Mesendoderm (in vitro differentiated cells): ENCODE measurements at regions not wholly inside any gene's neighbourhood (a gene's known extent, or its start where the extent isn't known, plus 50 kb on each side); places are given as distances from the start of the nearest gene placed in this dataset.
"Not testable (repeated sequence)": the region's sequence is repeated elsewhere in the genome, so short reads cannot be mapped to it uniquely, and the experiment has no call there.

Experiments
- DNase-seq: peaks from one replicate; pipeline ENCODE4 v3.0.0; 2013
- H2AK5ac ChIP-seq: 2 replicates; pipeline ENCODE4 v1.6.1; 2013; ENCODE audit warnings: low read length, inconsistent platforms
- H2BK120ac ChIP-seq: 2 replicates; pipeline ENCODE4 v1.6.1; 2013; ENCODE audit warnings: low read depth, mild to moderate bottlenecking, low read length, moderate library complexity, mixed read lengths
- H2BK15ac ChIP-seq: replicated peaks from 2 replicates; pipeline ENCODE4 v1.6.1; 2013; ENCODE audit warnings: low read depth, mild to moderate bottlenecking, moderate library complexity
- H2BK5ac ChIP-seq: 2 replicates; pipeline ENCODE4 v1.6.1; 2013; ENCODE audit warnings: low read length, inconsistent platforms
- H3K18ac ChIP-seq: 2 replicates; pipeline ENCODE4 v1.6.1; 2013; ENCODE audit warnings: mild to moderate bottlenecking, low read length, mixed read lengths
- H3K23ac ChIP-seq: one replicate; pipeline ENCODE4 v1.6.1; 2013; ENCODE audit warnings: low read length
- H3K27ac ChIP-seq: 2 replicates; pipeline ENCODE4 v1.5.1; 2013; ENCODE audit warnings: low read depth, mild to moderate bottlenecking, inconsistent platforms, low read length, moderate library complexity
- H3K27me3 ChIP-seq: 2 replicates; pipeline ENCODE4 v1.6.1; 2013; ENCODE audit warnings: low read length, control low read depth, mild to moderate bottlenecking, inconsistent platforms; ENCODE audit not compliant: insufficient read depth, poor library complexity
- H3K36me3 ChIP-seq: 2 replicates; pipeline ENCODE4 v1.6.1; 2013; ENCODE audit warnings: low read length, inconsistent platforms; ENCODE audit not compliant: control insufficient read depth, insufficient read depth
- H3K4ac ChIP-seq: one replicate; pipeline ENCODE4 v1.6.1; 2013; ENCODE audit warnings: low read depth, mild to moderate bottlenecking, low read length, moderate library complexity
- H3K4me1 ChIP-seq: 2 replicates; pipeline ENCODE4 v1.6.1; 2013; ENCODE audit warnings: low read depth, low read length, inconsistent platforms; ENCODE audit not compliant: control insufficient read depth
- H3K4me2 ChIP-seq: 2 replicates; pipeline ENCODE4 v1.6.1; 2013; ENCODE audit warnings: low read length
- H3K4me3 ChIP-seq: 2 replicates; pipeline ENCODE4 v1.5.1; 2013; ENCODE audit warnings: mild to moderate bottlenecking, low read length
- H3K56ac ChIP-seq: one replicate; pipeline ENCODE4 v1.6.1; 2013; ENCODE audit warnings: low read length
- H3K79me1 ChIP-seq: 2 replicates; pipeline ENCODE4 v1.6.1; 2013; ENCODE audit warnings: low read length, inconsistent platforms
- H3K79me2 ChIP-seq: 2 replicates; pipeline ENCODE4 v1.6.1; 2013; ENCODE audit warnings: mild to moderate bottlenecking, low read length; ENCODE audit not compliant: control insufficient read depth, insufficient read depth
- H3K9ac ChIP-seq: 2 replicates; pipeline ENCODE4 v1.6.1; 2013; ENCODE audit warnings: low read length, inconsistent platforms
- H4K5ac ChIP-seq: one replicate; pipeline ENCODE4 v1.6.1; 2013; ENCODE audit warnings: low read length
- H4K8ac ChIP-seq: one replicate; pipeline ENCODE4 v1.6.1; 2013; ENCODE audit warnings: low read depth, mild to moderate bottlenecking, control low read depth, low read length, moderate library complexity
- WGBS: extraction: QIAGEN DNeasy Blood & Tissue Kit; methylation state at CpG from one replicate; pipeline ENCODE4 v1.1.7; 2013; ENCODE audit warnings: low lambda C conversion rate, missing lambda C conversion rate; ENCODE audit not compliant: insufficient coverage; ENCODE audit errors: extremely low coverage; 5-methylcytosine and 5-hydroxymethylcytosine counted together

DNA sequence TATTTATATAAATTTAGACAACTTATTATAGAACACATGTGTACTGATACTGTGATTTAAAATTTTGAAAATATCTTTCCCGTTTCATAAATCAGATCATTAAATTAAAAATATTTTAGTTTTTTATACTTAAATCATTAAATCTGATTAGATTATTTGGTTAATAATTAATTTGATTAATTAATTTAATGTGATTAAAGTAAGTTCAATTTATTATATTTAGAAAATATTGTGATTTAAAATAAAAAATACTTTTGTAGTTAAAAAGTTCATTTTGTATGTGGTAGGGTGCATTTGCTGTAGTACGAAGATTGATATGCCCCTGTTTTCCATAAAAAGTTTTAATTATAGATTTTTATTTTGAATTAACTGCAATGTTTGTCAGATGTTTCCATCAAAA is 1323.4 kb downstream of the RAPGEF2 start:
- no peak overlapping the region for H3K18ac ChIP-seq
- H2BK5ac ChIP-seq = no peak overlapping the region
- H3K4me3 ChIP-seq = no peak overlapping the region
- H3K79me2 ChIP-seq = no peaks in the 10 kb centered on the region
- H3K79me1 ChIP-seq = no peaks in the 10 kb centered on the region
- no peak overlapping the region for H4K8ac ChIP-seq
- no peak overlapping the region for H3K4ac ChIP-seq
- H3K9ac ChIP-seq = no peak overlapping the region
- H3K4me2 ChIP-seq = no peak overlapping the region
- H2BK120ac ChIP-seq = no peak overlapping the region
- H3K36me3 ChIP-seq = no peaks in the 10 kb centered on the region
- H2BK15ac ChIP-seq = no peak overlapping the region
- no peak for DNase-seq
- H3K27ac ChIP-seq = no peak overlapping the region
- H3K23ac ChIP-seq = no peak overlapping the region
- no peak overlapping the region for H4K5ac ChIP-seq
- no peak overlapping the region for H2AK5ac ChIP-seq
- no peaks in the 10 kb centered on the region for H3K27me3 ChIP-seq
- WGBS = 100% methylated on average over 1 of the region's 2 CpGs
- no peaks in the 10 kb centered on the region for H3K4me1 ChIP-seq
- no peak overlapping the region for H3K56ac ChIP-seq

- Histone ChIP-seq H3K23ac (peak overlapping the region; percentile 35), H3K9ac (no peak overlapping the region), H4K8ac (no peak overlapping the region), H3K4ac (no peak overlapping the region), H2BK5ac (no peak overlapping the region), H3K4me1 (no peaks in the 10 kb centered on the region), H3K36me3 (no peaks in the 10 kb centered on the region), H3K4me2 (no peak overlapping the region), H2BK15ac (no peak overlapping the region), H3K27me3 (no peaks in the 10 kb centered on the region), H3K18ac (no peak overlapping the region), H2BK120ac (no peak overlapping the region), H4K5ac (no peak overlapping the region), H3K79me1 (no peaks in the 10 kb centered on the region), H3K56ac (no peak overlapping the region), H3K4me3 (no peak overlapping the region), H2AK5ac (no peak overlapping the region), H3K27ac (no peak overlapping the region), H3K79me2 (no peaks in the 10 kb centered on the region)
- no peak for DNase-seq
- WGBS = no CpG with 5 or more reads among the region's 3 CpGs
Observed at GRCh38 chr4:160450876-160451275, 1348.0 kb downstream of the RAPGEF2 start.

GRCh38 chr4:160481696-160482690 is 1379.1 kb downstream of the RAPGEF2 start:
- H3K4me2 ChIP-seq, H3K79me1 ChIP-seq, H3K27me3 ChIP-seq, H3K4me1 ChIP-seq, H2BK5ac ChIP-seq, H2BK120ac ChIP-seq, H3K4ac ChIP-seq, H3K27ac ChIP-seq, H4K5ac ChIP-seq, H3K79me2 ChIP-seq, H2BK15ac ChIP-seq, H4K8ac ChIP-seq, H3K36me3 ChIP-seq, H3K23ac ChIP-seq, H3K18ac ChIP-seq, DNase-seq, H3K4me3 ChIP-seq, H3K9ac ChIP-seq, H2AK5ac ChIP-seq, H3K56ac ChIP-seq: not testable (repeated sequence)
- no CpG with 5 or more reads among the region's 39 CpGs for WGBS

- H2BK15ac ChIP-seq = no peak overlapping the region
- H2BK120ac ChIP-seq = no peak overlapping the region
- no peak overlapping the region for H3K18ac ChIP-seq
- H3K36me3 ChIP-seq = no peaks in the 10 kb centered on the region
- no peaks in the 10 kb centered on the region for H3K27me3 ChIP-seq
- no peaks in the 10 kb centered on the region for H3K79me1 ChIP-seq
- H3K4me2 ChIP-seq = no peak overlapping the region
- H3K23ac ChIP-seq = no peak overlapping the region
- H3K4me1 ChIP-seq = no peaks in the 10 kb centered on the region
- no peak overlapping the region for H4K8ac ChIP-seq
- no peak overlapping the region for H3K4me3 ChIP-seq
- no peak overlapping the region for H3K9ac ChIP-seq
- H3K79me2 ChIP-seq = no peaks in the 10 kb centered on the region
- H3K4ac ChIP-seq = no peak overlapping the region
- H2BK5ac ChIP-seq = no peak overlapping the region
- WGBS = no CpG with 5 or more reads among the region's 1 CpG
- no peak overlapping the region for H3K27ac ChIP-seq
- no peak overlapping the region for H4K5ac ChIP-seq
- no peak for DNase-seq
- no peak overlapping the region for H3K56ac ChIP-seq
- no peak overlapping the region for H2AK5ac ChIP-seq
Observed at GRCh38 chr4:160485071-160485687, 1382.3 kb downstream of the RAPGEF2 start.

DNA sequence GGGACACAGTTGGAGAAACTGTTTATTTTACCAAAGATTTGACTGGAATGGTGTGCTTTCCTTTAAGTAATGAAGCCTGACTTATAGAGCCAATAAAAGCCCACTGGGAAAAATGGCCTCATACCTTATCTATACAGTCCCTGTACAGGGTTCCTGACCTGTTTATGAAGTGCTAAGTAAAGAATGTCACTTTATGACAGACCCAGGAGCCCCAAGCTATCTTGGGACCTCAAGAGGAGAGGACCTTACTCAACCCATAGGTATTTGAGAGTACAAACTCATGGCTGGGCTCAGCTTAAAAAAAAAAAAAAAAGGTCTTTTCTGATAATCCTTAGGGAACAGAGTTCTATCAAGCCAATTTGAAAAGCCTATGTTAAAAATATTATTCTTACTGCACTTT is 1389.3 kb downstream of the RAPGEF2 start:
- Histone ChIP-seq H3K79me2 (no peaks in the 10 kb centered on the region), H3K4me3 (no peak overlapping the region), H3K56ac (no peak overlapping the region), H2BK120ac (no peak overlapping the region), H4K5ac (no peak overlapping the region), H3K9ac (no peak overlapping the region), H4K8ac (no peak overlapping the region), H3K4me1 (no peaks in the 10 kb centered on the region), H3K18ac (no peak overlapping the region), H3K79me1 (no peaks in the 10 kb centered on the region), H3K23ac (no peak overlapping the region), H3K4me2 (no peak overlapping the region), H3K4ac (no peak overlapping the region), H3K36me3 (no peaks in the 10 kb centered on the region), H3K27ac (no peak overlapping the region), H2BK5ac (no peak overlapping the region), H3K27me3 (no peaks in the 10 kb centered on the region), H2BK15ac (no peak overlapping the region), H2AK5ac (no peak overlapping the region)
- no peak for DNase-seq
